ENCODE measurements at regions not wholly inside any gene's neighbourhood (a gene's known extent, or its start where the extent isn't known, plus 50 kb on each side); places are given as distances from the start of the nearest gene placed in this dataset.
"Not testable (repeated sequence)": the region's sequence is repeated elsewhere in the genome, so short reads cannot be mapped to it uniquely, and the experiment has no call there.

- Mint-ChIP-seq H3K4me1 (no peaks in the 10 kb centered on the region), H3K4me3 (no peak overlapping the region), H3K9me3 (peaks cover 27% of the 10 kb centered on the region), H3K27ac (no peak overlapping the region), H3K36me3 (no peaks in the 10 kb centered on the region)
- DNase-seq (ENCODE audit: low spot score in 2 of 2) (no peak), ATAC-seq (no peak)
Observed at GRCh38 chr9:12352045-12352315, 341.2 kb upstream of the TYRP1 start.

- Mint-ChIP-seq H3K36me3 (no peaks in the 10 kb centered on the region), H3K9me3 (peaks cover 14% of the 10 kb centered on the region), H3K27ac (no peak overlapping the region), H3K4me3 (no peak overlapping the region), H3K4me1 (no peaks in the 10 kb centered on the region)
- ATAC-seq (no peak), DNase-seq (ENCODE audit: low spot score in 2 of 2) (no peak)
Observed at GRCh38 chr9:12363439-12363838, 329.7 kb upstream of the TYRP1 start.

- Mint-ChIP-seq H3K27ac (no peak overlapping the region), H3K9me3 (peaks cover 11% of the 10 kb centered on the region), H3K36me3 (no peaks in the 10 kb centered on the region), H3K4me3 (no peak overlapping the region), H3K4me1 (no peaks in the 10 kb centered on the region)
- DNase-seq (ENCODE audit: low spot score in 2 of 2) (no peak), ATAC-seq (no peak)
Observed at GRCh38 chr9:12368569-12368968, 324.6 kb upstream of the TYRP1 start.

GRCh38 chr9:12391839-12392509 is 301.2 kb upstream of the TYRP1 start:
- no peaks in the 10 kb centered on the region for H3K4me1 Mint-ChIP-seq
- H3K9me3 Mint-ChIP-seq = peaks cover 9% of the 10 kb centered on the region
- ATAC-seq (no peak), DNase-seq (ENCODE audit: low spot score in 2 of 2) (no peak)
- H3K4me3 Mint-ChIP-seq = no peak overlapping the region
- no peaks in the 10 kb centered on the region for H3K36me3 Mint-ChIP-seq
- no peak overlapping the region for H3K27ac Mint-ChIP-seq

- no peak overlapping the region for H3K4me3 Mint-ChIP-seq
- no peak overlapping the region for H3K27ac Mint-ChIP-seq
- no peaks in the 10 kb centered on the region for H3K4me1 Mint-ChIP-seq
- peaks cover 15% of the 10 kb centered on the region for H3K9me3 Mint-ChIP-seq
- no peaks in the 10 kb centered on the region for H3K36me3 Mint-ChIP-seq
- DNase-seq (ENCODE audit: low spot score in 2 of 2) = no peak
- no peak for ATAC-seq
Observed at GRCh38 chr9:12394105-12394504, 299.1 kb upstream of the TYRP1 start.

- H3K4me3 Mint-ChIP-seq = no peak overlapping the region
- ATAC-seq (no peak), DNase-seq (ENCODE audit: low spot score in 2 of 2) (no peak)
- H3K9me3 Mint-ChIP-seq = peaks cover 17% of the 10 kb centered on the region
- no peak overlapping the region for H3K27ac Mint-ChIP-seq
- H3K36me3 Mint-ChIP-seq = no peaks in the 10 kb centered on the region
- no peaks in the 10 kb centered on the region for H3K4me1 Mint-ChIP-seq
Observed at GRCh38 chr9:12403721-12404120, 289.5 kb upstream of the TYRP1 start.

GRCh38 chr9:12413986-12414385 is 279.2 kb upstream of the TYRP1 start:
- H3K27ac Mint-ChIP-seq = no peak overlapping the region
- no peaks in the 10 kb centered on the region for H3K36me3 Mint-ChIP-seq
- no peak for DNase-seq (ENCODE audit: low spot score in 2 of 2)
- H3K9me3 Mint-ChIP-seq = peaks cover 45% of the 10 kb centered on the region
- ATAC-seq = no peak
- no peak overlapping the region for H3K4me3 Mint-ChIP-seq
- H3K4me1 Mint-ChIP-seq = no peaks in the 10 kb centered on the region

GRCh38 chr9:12414514-12414913 is 278.7 kb upstream of the TYRP1 start:
- no peak overlapping the region for H3K4me3 Mint-ChIP-seq
- H3K27ac Mint-ChIP-seq = no peak overlapping the region
- ATAC-seq = no peak
- DNase-seq (ENCODE audit: low spot score in 2 of 2) = no peak
- H3K9me3 Mint-ChIP-seq = peaks cover 45% of the 10 kb centered on the region
- H3K4me1 Mint-ChIP-seq = no peaks in the 10 kb centered on the region
- no peaks in the 10 kb centered on the region for H3K36me3 Mint-ChIP-seq

GRCh38 chr9:12415361-12415760 is 277.8 kb upstream of the TYRP1 start:
- no peaks in the 10 kb centered on the region for H3K4me1 Mint-ChIP-seq
- no peak overlapping the region for H3K27ac Mint-ChIP-seq
- no peak overlapping the region for H3K4me3 Mint-ChIP-seq
- H3K9me3 Mint-ChIP-seq = peaks cover 36% of the 10 kb centered on the region
- no peak for DNase-seq (ENCODE audit: low spot score in 2 of 2)
- no peak for ATAC-seq
- no peaks in the 10 kb centered on the region for H3K36me3 Mint-ChIP-seq

- H3K9me3 Mint-ChIP-seq = peaks cover 31% of the 10 kb centered on the region
- no peak for ATAC-seq
- no peaks in the 10 kb centered on the region for H3K4me1 Mint-ChIP-seq
- no peak overlapping the region for H3K27ac Mint-ChIP-seq
- no peaks in the 10 kb centered on the region for H3K36me3 Mint-ChIP-seq
- no peak overlapping the region for H3K4me3 Mint-ChIP-seq
- no peak for DNase-seq (ENCODE audit: low spot score in 2 of 2)
Observed at GRCh38 chr9:12416716-12417115, 276.5 kb upstream of the TYRP1 start.

GRCh38 chr9:12424243-12424642 is 268.9 kb upstream of the TYRP1 start:
- Mint-ChIP-seq H3K4me1 (no peaks in the 10 kb centered on the region), H3K36me3 (no peaks in the 10 kb centered on the region)

GRCh38 chr9:12425878-12426864 is 267.0 kb upstream of the TYRP1 start:
- peaks cover 22% of the 10 kb centered on the region for H3K9me3 Mint-ChIP-seq
- H3K4me3 Mint-ChIP-seq = no peak overlapping the region
- DNase-seq (ENCODE audit: low spot score in 2 of 2) (no peak), ATAC-seq (no peak)
- H3K27ac Mint-ChIP-seq = no peak overlapping the region
- no peaks in the 10 kb centered on the region for H3K4me1 Mint-ChIP-seq
- H3K36me3 Mint-ChIP-seq = no peaks in the 10 kb centered on the region

More at GRCh38 chr9:12424243-12424642, 268.9 kb upstream of the TYRP1 start:
- DNase-seq (ENCODE audit: low spot score in 2 of 2) (no peak), ATAC-seq (no peak)
- no peak overlapping the region for H3K4me3 Mint-ChIP-seq
- peaks cover 22% of the 10 kb centered on the region for H3K9me3 Mint-ChIP-seq
- no peak overlapping the region for H3K27ac Mint-ChIP-seq

- Mint-ChIP-seq H3K4me3 (no peak overlapping the region), H3K27ac (no peak overlapping the region), H3K4me1 (no peaks in the 10 kb centered on the region), H3K9me3 (peaks cover 30% of the 10 kb centered on the region), H3K36me3 (no peaks in the 10 kb centered on the region)
- ATAC-seq (no peak), DNase-seq (ENCODE audit: low spot score in 2 of 2) (no peak)
Observed at GRCh38 chr9:12439267-12439666, 253.9 kb upstream of the TYRP1 start.

GRCh38 chr9:12441080-12441479 is 252.1 kb upstream of the TYRP1 start:
- not testable (repeated sequence) for H3K4me1 Mint-ChIP-seq; H3K36me3 Mint-ChIP-seq; DNase-seq (ENCODE audit: low spot score in 2 of 2); H3K27ac Mint-ChIP-seq; ATAC-seq; H3K4me3 Mint-ChIP-seq
- peaks cover 24% of the 10 kb centered on the region for H3K9me3 Mint-ChIP-seq

- no peaks in the 10 kb centered on the region for H3K36me3 Mint-ChIP-seq
- ATAC-seq (no peak), DNase-seq (ENCODE audit: low spot score in 2 of 2) (no peak)
- H3K27ac Mint-ChIP-seq = no peak overlapping the region
- peaks cover 22% of the 10 kb centered on the region for H3K9me3 Mint-ChIP-seq
- no peaks in the 10 kb centered on the region for H3K4me1 Mint-ChIP-seq
- H3K4me3 Mint-ChIP-seq = no peak overlapping the region
Observed at GRCh38 chr9:12441506-12441905, 251.7 kb upstream of the TYRP1 start.

GRCh38 chr9:12448246-12448645 is 244.9 kb upstream of the TYRP1 start:
- H3K9me3 Mint-ChIP-seq = peaks cover 7% of the 10 kb centered on the region
- H3K4me3 Mint-ChIP-seq = no peak overlapping the region
- no peak for DNase-seq (ENCODE audit: low spot score in 2 of 2)
- ATAC-seq = no peak
- H3K4me1 Mint-ChIP-seq = no peaks in the 10 kb centered on the region
- H3K36me3 Mint-ChIP-seq = no peaks in the 10 kb centered on the region
- H3K27ac Mint-ChIP-seq = no peak overlapping the region
